ENCODE measurements at regions not wholly inside any gene's neighbourhood (a gene's known extent, or its start where the extent isn't known, plus 50 kb on each side); places are given as distances from the start of the nearest gene placed in this dataset.

- Mint-ChIP-seq H3K27me3 (ENCODE audit: low read depth, unreplicated experiment) (no peaks in the 10 kb centered on the region), H3K4me3 (ENCODE audit: unreplicated experiment) (no peak overlapping the region), H3K4me1 (ENCODE audit: low read depth, unreplicated experiment) (peaks cover 5% of the 10 kb centered on the region), H3K36me3 (ENCODE audit: low read depth, unreplicated experiment) (no peaks in the 10 kb centered on the region), H3K27ac (ENCODE audit: unreplicated experiment) (no peak overlapping the region), H3K9me3 (ENCODE audit: unreplicated experiment) (no peaks in the 10 kb centered on the region)
- Histone ChIP-seq H3K27ac (ENCODE audit: low read depth, low read length) (no peak overlapping the region), H4K20me1 (ENCODE audit: insufficient read depth, low read length) (no peaks in the 10 kb centered on the region), H3K4me2 (ENCODE audit: low read length) (no peak overlapping the region), H3K36me3 (ENCODE audit: insufficient read depth, low read length) (no peaks in the 10 kb centered on the region), H3K4me3 (ENCODE audit: insufficient read depth, low read depth, low read length) (no peak overlapping the region), H3K9ac (ENCODE audit: low read length) (no peak overlapping the region), H3K27me3 (ENCODE audit: insufficient read depth, low read length) (no peaks in the 10 kb centered on the region), H2AFZ (ENCODE audit: low read depth, low read length) (no peak overlapping the region), H3K79me2 (ENCODE audit: insufficient read depth, low read length) (no peaks in the 10 kb centered on the region), H3K9me3 (ENCODE audit: insufficient read depth, low read depth, low read length) (no peaks in the 10 kb centered on the region), H3K4me1 (ENCODE audit: insufficient read depth, low read length) (peaks cover 6% of the 10 kb centered on the region)
- TF ChIP-seq CTCF (IDR thresholded peaks at IDR 0.05; ENCODE audit: insufficient read depth, low read depth, low read length): no peak
- no peak for TF ChIP-seq EZH2 (IDR thresholded peaks at IDR 0.05; ENCODE audit: insufficient read depth, low read length)
- DNase-seq (ENCODE audit: low read depth): no peak
- no peak for FAIRE-seq
These were observed 137.1 kb upstream of the LPAR1 start for GRCh38 chr9:111175350-111175749.

- DNase-seq (ENCODE audit: low read depth): no peak
- Mint-ChIP-seq H3K4me3 (ENCODE audit: unreplicated experiment) (no peak overlapping the region), H3K27me3 (ENCODE audit: low read depth, unreplicated experiment) (peaks cover 5% of the 10 kb centered on the region), H3K9me3 (ENCODE audit: unreplicated experiment) (peaks cover 9% of the 10 kb centered on the region), H3K36me3 (ENCODE audit: low read depth, unreplicated experiment) (peaks cover 5% of the 10 kb centered on the region), H3K27ac (ENCODE audit: unreplicated experiment) (no peak overlapping the region), H3K4me1 (ENCODE audit: low read depth, unreplicated experiment) (no peaks in the 10 kb centered on the region)
- FAIRE-seq: no peak
- Histone ChIP-seq H3K36me3 (ENCODE audit: insufficient read depth, low read length) (no peaks in the 10 kb centered on the region), H2AFZ (ENCODE audit: low read depth, low read length) (no peak overlapping the region), H3K4me2 (ENCODE audit: low read length) (no peak overlapping the region), H3K79me2 (ENCODE audit: insufficient read depth, low read length) (no peaks in the 10 kb centered on the region), H3K4me1 (ENCODE audit: insufficient read depth, low read length) (no peaks in the 10 kb centered on the region), H4K20me1 (ENCODE audit: insufficient read depth, low read length) (no peaks in the 10 kb centered on the region), H3K9me3 (ENCODE audit: insufficient read depth, low read depth, low read length) (no peaks in the 10 kb centered on the region), H3K27ac (ENCODE audit: low read depth, low read length) (no peak overlapping the region), H3K9ac (ENCODE audit: low read length) (no peak overlapping the region), H3K4me3 (ENCODE audit: insufficient read depth, low read depth, low read length) (no peak overlapping the region), H3K27me3 (ENCODE audit: insufficient read depth, low read length) (no peaks in the 10 kb centered on the region)
- TF ChIP-seq EZH2 (IDR thresholded peaks at IDR 0.05; ENCODE audit: insufficient read depth, low read length) (no peak), CTCF (IDR thresholded peaks at IDR 0.05; ENCODE audit: insufficient read depth, low read depth, low read length) (no peak)
These were observed 129.1 kb upstream of the LPAR1 start for GRCh38 chr9:111167341-111167740.

GRCh38 chr9:111163716-111164389, 125.6 kb upstream of the LPAR1 start:
- Histone ChIP-seq H3K79me2 (ENCODE audit: insufficient read depth, low read length) (no peaks in the 10 kb centered on the region), H3K4me1 (ENCODE audit: insufficient read depth, low read length) (peaks cover 6% of the 10 kb centered on the region), H3K9me3 (ENCODE audit: insufficient read depth, low read depth, low read length) (no peaks in the 10 kb centered on the region), H3K27ac (ENCODE audit: low read depth, low read length) (no peak overlapping the region), H3K4me3 (ENCODE audit: insufficient read depth, low read depth, low read length) (no peak overlapping the region), H4K20me1 (ENCODE audit: insufficient read depth, low read length) (no peaks in the 10 kb centered on the region), H3K27me3 (ENCODE audit: insufficient read depth, low read length) (no peaks in the 10 kb centered on the region), H2AFZ (ENCODE audit: low read depth, low read length) (no peak overlapping the region), H3K9ac (ENCODE audit: low read length) (no peak overlapping the region), H3K36me3 (ENCODE audit: insufficient read depth, low read length) (no peaks in the 10 kb centered on the region), H3K4me2 (ENCODE audit: low read length) (no peak overlapping the region)
- DNase-seq (ENCODE audit: low read depth): no peak
- H3K27me3 Mint-ChIP-seq (ENCODE audit: low read depth, unreplicated experiment): peaks cover 5% of the 10 kb centered on the region
- H3K9me3 Mint-ChIP-seq (ENCODE audit: unreplicated experiment): peaks cover 9% of the 10 kb centered on the region
- no peak overlapping the region for H3K27ac Mint-ChIP-seq (ENCODE audit: unreplicated experiment)
- H3K36me3 Mint-ChIP-seq (ENCODE audit: low read depth, unreplicated experiment): peaks cover 5% of the 10 kb centered on the region
- TF ChIP-seq EZH2 (IDR thresholded peaks at IDR 0.05; ENCODE audit: insufficient read depth, low read length): no peak
- no peak for TF ChIP-seq CTCF (IDR thresholded peaks at IDR 0.05; ENCODE audit: insufficient read depth, low read depth, low read length)
- H3K4me3 Mint-ChIP-seq (ENCODE audit: unreplicated experiment): no peak overlapping the region
- no peak for FAIRE-seq
- peaks cover 5% of the 10 kb centered on the region for H3K4me1 Mint-ChIP-seq (ENCODE audit: low read depth, unreplicated experiment)
